H1 (cell line): ENCODE measurements at regions not wholly inside any gene's neighbourhood (a gene's known extent, or its start where the extent isn't known, plus 50 kb on each side); places are given as distances from the start of the nearest gene placed in this dataset.

Experiments
- CTCF ChIA-PET: fragments of 300-600 bp; sonication (Branson Sonifier 250); formaldehyde crosslinking; loops from one replicate; lab custom pipeline; 2021; ENCODE audit not compliant: partially characterized antibody; lab: Charles Lee
- POLR2A ChIA-PET: fragments of 300-600 bp; sonication (Branson Sonifier 250); formaldehyde crosslinking; loops from one replicate; lab custom pipeline; 2021; ENCODE audit warnings: inconsistent platforms; ENCODE audit not compliant: partially characterized antibody; lab: Charles Lee
- DNase-seq, 2 experiments: peaks; one replicate each; pipeline versions ENCODE4 v3.0.0 to v3.0.0-alpha.2; 2010 to 2022; ENCODE audit warnings: low spot score in 2 of 2, low read depth in 1 of 2, mixed read lengths in 1 of 2
- FAIRE-seq: peaks from 2 replicates; lab custom pipeline; 2011; peaks lifted over from hg19 to GRCh38; lab: Jason Lieb, UNC
- H2AFZ ChIP-seq: 2 replicates; pipeline ENCODE4 v1.8.1; 2012; ENCODE audit warnings: low read length, inconsistent platforms
- H2AK5ac ChIP-seq: 2 replicates; pipeline ENCODE4 v1.6.1; 2013; ENCODE audit warnings: low read depth, low read length
- H2BK120ac ChIP-seq: replicated peaks from 2 replicates; pipeline ENCODE3; 2013; ENCODE audit warnings: low read depth, low read length, inconsistent platforms
- H2BK12ac ChIP-seq: 2 replicates; pipeline ENCODE4 v1.6.1; 2013; ENCODE audit warnings: low read depth, low read length
- H2BK15ac ChIP-seq: 2 replicates; pipeline ENCODE4 v1.6.1; 2013; ENCODE audit warnings: low read length
- H2BK20ac ChIP-seq: 2 replicates; pipeline ENCODE4 v1.6.1; 2013; ENCODE audit warnings: low read length
- H2BK5ac ChIP-seq: 2 replicates; pipeline ENCODE4 v1.6.1; 2013; ENCODE audit warnings: low read depth, low read length
- H3K14ac ChIP-seq: 2 replicates; pipeline ENCODE4 v1.6.1; 2013; ENCODE audit warnings: inconsistent platforms; ENCODE audit not compliant: insufficient read length
- H3K18ac ChIP-seq: 2 replicates; pipeline ENCODE4 v1.6.1; 2013; ENCODE audit warnings: low read length; ENCODE audit errors: extremely low read depth
- H3K23ac ChIP-seq: 2 replicates; pipeline ENCODE4 v1.6.1; 2013; ENCODE audit warnings: inconsistent platforms; ENCODE audit not compliant: insufficient read length
- H3K23me2 ChIP-seq: 2 replicates; pipeline ENCODE4 v1.6.1; 2013; ENCODE audit warnings: low read depth, low read length
- H3K27ac ChIP-seq: 2 replicates; pipeline ENCODE4 v1.6.1; 2011; ENCODE audit warnings: low read depth, low read length, inconsistent platforms
- H3K27me3 ChIP-seq, 4 experiments: replicated peaks in 1 of 4; 1 replicate in 1 of 4; 2 replicates in 3 of 4; pipeline versions ENCODE4 v1.6.1 to v1.8.1; 2011 to 2013; ENCODE audit warnings: low read length in 3 of 4, mild to moderate bottlenecking in 3 of 4, inconsistent platforms in 2 of 4, mixed read lengths in 2 of 4, moderate library complexity in 1 of 4; ENCODE audit not compliant: control insufficient read depth in 3 of 4, insufficient read depth in 3 of 4; ENCODE audit errors: extremely low read depth in 1 of 4
- H3K36me3 ChIP-seq, 4 experiments: 2 replicates each; pipeline versions ENCODE4 v1.6.1 to v1.8.1; 2011 to 2013; ENCODE audit warnings: mild to moderate bottlenecking in 4 of 4, low read length in 3 of 4, moderate library complexity in 2 of 4, control low read depth in 1 of 4, inconsistent platforms in 1 of 4; ENCODE audit not compliant: insufficient read depth in 4 of 4, control insufficient read depth in 2 of 4
- H3K4ac ChIP-seq: replicated peaks from 2 replicates; pipeline ENCODE3; 2013; ENCODE audit warnings: low read length, low read depth, mixed read lengths, inconsistent platforms; ENCODE audit not compliant: insufficient read length
- H3K4me1 ChIP-seq, 4 experiments: replicated peaks in 1 of 4; 1 replicate in 1 of 4; 2 replicates in 3 of 4; pipeline versions ENCODE4 v1.6.1 to v1.8.1; 2011 to 2013; ENCODE audit warnings: low read length in 3 of 4, inconsistent platforms in 2 of 4, mixed read lengths in 1 of 4; ENCODE audit not compliant: insufficient read depth in 4 of 4, control insufficient read depth in 3 of 4
- H3K4me2 ChIP-seq, 2 experiments: 2 replicates each; pipeline versions ENCODE4 v1.6.1 to v1.8.1; 2011 to 2013; ENCODE audit warnings: low read depth in 2 of 2, low read length in 2 of 2, control low read depth in 1 of 2, inconsistent platforms in 1 of 2, mild to moderate bottlenecking in 1 of 2; ENCODE audit not compliant: insufficient read depth in 1 of 2
- H3K4me3 ChIP-seq, 4 experiments: fragments of 200-600, 300-600 bp in 1 of 4; sonication (generic), shearing (Covaris generic), sonication (Bioruptor Twin) in 1 of 4; 2 replicates each; pipeline versions ENCODE4 v1.5.1 to v1.8.1; 2011 to 2016; ENCODE audit warnings: low read length in 4 of 4, low read depth in 3 of 4, control low read depth in 2 of 4, inconsistent platforms in 2 of 4, mild to moderate bottlenecking in 2 of 4, mixed read lengths in 1 of 4, moderate library complexity in 1 of 4; ENCODE audit not compliant: insufficient read depth in 2 of 4; ENCODE audit errors: extremely low read depth in 1 of 4
- H3K56ac ChIP-seq: replicated peaks from 2 replicates; pipeline ENCODE3; 2013; ENCODE audit warnings: low read depth, mild to moderate bottlenecking, mixed read lengths, low read length, inconsistent platforms; ENCODE audit not compliant: insufficient read length
- H3K79me1 ChIP-seq: 2 replicates; pipeline ENCODE4 v1.6.1; 2013; ENCODE audit warnings: low read depth, low read length, control low read depth
- H3K79me2 ChIP-seq, 2 experiments: 2 replicates each; pipeline versions ENCODE4 v1.6.1 to v1.8.1; 2012 to 2013; ENCODE audit warnings: low read length in 2 of 2, mild to moderate bottlenecking in 2 of 2, inconsistent platforms in 1 of 2; ENCODE audit not compliant: insufficient read depth in 2 of 2, control insufficient read depth in 1 of 2
- H3K9ac ChIP-seq, 4 experiments: replicated peaks in 1 of 4; 1 replicate in 1 of 4; 2 replicates in 3 of 4; pipeline versions ENCODE4 v1.6.1 to v1.8.1; 2011 to 2013; ENCODE audit warnings: low read depth in 3 of 4, low read length in 3 of 4, control low read depth in 2 of 4, mild to moderate bottlenecking in 2 of 4, moderate library complexity in 2 of 4, inconsistent platforms in 1 of 4; ENCODE audit errors: extremely low read depth in 1 of 4
- H3K9me3 ChIP-seq, 2 experiments: 2 replicates each; pipeline versions ENCODE4 v1.6.1 to v1.8.1; 2012 to 2013; ENCODE audit warnings: mild to moderate bottlenecking in 2 of 2, moderate library complexity in 2 of 2, control low read depth in 1 of 2, inconsistent platforms in 1 of 2, low read depth in 1 of 2, low read length in 1 of 2, mixed read lengths in 1 of 2; ENCODE audit not compliant: insufficient read depth in 2 of 2
- H4K20me1 ChIP-seq, 2 experiments: replicated peaks in 1 of 2; 2 replicates each; pipeline versions ENCODE3 to v1.8.1; 2011 to 2013; ENCODE audit warnings: inconsistent platforms in 2 of 2, low read length in 2 of 2, mild to moderate bottlenecking in 1 of 2; ENCODE audit not compliant: insufficient read depth in 2 of 2, control insufficient read depth in 1 of 2
- H4K5ac ChIP-seq: 2 replicates; pipeline ENCODE4 v1.6.1; 2013; ENCODE audit warnings: low read length, low read depth, mixed read lengths, inconsistent platforms; ENCODE audit not compliant: insufficient read length
- H4K8ac ChIP-seq: 2 replicates; pipeline ENCODE4 v1.8.0; 2013; ENCODE audit warnings: mild to moderate bottlenecking, moderate library complexity, low read length, inconsistent platforms; ENCODE audit not compliant: insufficient read depth; ENCODE audit errors: extremely low read depth
- H4K91ac ChIP-seq: replicated peaks from 2 replicates; pipeline ENCODE3; 2013; ENCODE audit warnings: low read length, mixed read lengths, inconsistent platforms; ENCODE audit not compliant: insufficient read length
- ASH2L ChIP-seq: fragments of 200-600, 300-600 bp; sonication (generic); IDR thresholded peaks from one replicate; pipeline ENCODE4 v1.7.1; 2017; ENCODE audit warnings: low read length
- BACH1 ChIP-seq: IDR thresholded peaks from 2 replicates; pipeline ENCODE4 v1.6.1; 2012; ENCODE audit warnings: low read length, improper control_type of control experiment
- CEBPB ChIP-seq: IDR thresholded peaks from 2 replicates; pipeline ENCODE4 v1.6.1; 2012; ENCODE audit warnings: low read depth, low read length
- CHD1 ChIP-seq: IDR thresholded peaks from 2 replicates; pipeline ENCODE4 v1.6.1; 2012; ENCODE audit warnings: low read depth, low read length, improper control_type of control experiment
- EZH2 ChIP-seq: fragments of 200-600 bp; sonication (generic); IDR thresholded peaks from 2 replicates; pipeline ENCODE4 v1.7.1; 2012; ENCODE audit warnings: low read depth, mild to moderate bottlenecking, moderate library complexity, low read length, inconsistent platforms; ENCODE audit not compliant: severe bottlenecking
- FOSL1 ChIP-seq: IDR thresholded peaks from 2 replicates; pipeline ENCODE4 v1.6.1; 2011; ENCODE audit warnings: mild to moderate bottlenecking, low read depth, low read length, moderate library complexity; ENCODE audit not compliant: insufficient read depth
- KDM5A ChIP-seq: fragments of 200-600 bp; IDR thresholded peaks from 2 replicates; pipeline ENCODE4 v1.7.1; 2012; ENCODE audit warnings: mild to moderate bottlenecking, low read length, inconsistent platforms, mixed read lengths
- POLR2A ChIP-seq, 2 experiments: IDR thresholded peaks; 1 replicate in 1 of 2; 2 replicates in 1 of 2; pipeline ENCODE4 v1.6.1; 2011; ENCODE audit warnings: low read depth in 2 of 2, low read length in 2 of 2, mild to moderate bottlenecking in 2 of 2; ENCODE audit errors: control extremely low read depth in 1 of 2
- SP4 ChIP-seq: IDR thresholded peaks from 2 replicates; pipeline ENCODE4 v1.6.1; 2012; ENCODE audit warnings: low read length, inconsistent platforms
- TAF1 ChIP-seq: IDR thresholded peaks from 2 replicates; pipeline ENCODE4 v1.6.1; 2011; ENCODE audit warnings: mild to moderate bottlenecking, low read depth, low read length
- TBP ChIP-seq: IDR thresholded peaks from 2 replicates; pipeline ENCODE4 v1.6.1; 2011; ENCODE audit warnings: low read depth, low read length, improper control_type of control experiment
- TCF12 ChIP-seq: IDR thresholded peaks from 2 replicates; pipeline ENCODE4 v1.6.1; 2011; ENCODE audit warnings: low read depth, mild to moderate bottlenecking, low read length
- YY1 ChIP-seq: IDR thresholded peaks from 2 replicates; pipeline ENCODE4 v1.6.1; 2011; ENCODE audit warnings: low read depth, mild to moderate bottlenecking, low read length
- WGBS, 2 experiments: shearing (Covaris generic) in 1 of 2; methylation state at CpG; one replicate each; pipeline versions ENCODE4 v1.1.6 to v1.1.7; 2013 to 2015; ENCODE audit warnings: low lambda C conversion rate in 2 of 2, mixed read lengths in 2 of 2, inconsistent platforms in 1 of 2, low coverage in 1 of 2, missing lambda C conversion rate in 1 of 2; ENCODE audit not compliant: insufficient replicate concordance in 2 of 2, insufficient coverage in 1 of 2, insufficient read length in 1 of 2; ENCODE audit errors: extremely low coverage in 1 of 2, missing lambda C conversion rate in 1 of 2; 5-methylcytosine and 5-hydroxymethylcytosine counted together
- TF ChIP-seq, protein P1 (sequence below): IDR thresholded peaks from 2 replicates; pipeline ENCODE4 v1.6.1; 2012; ENCODE audit warnings: low read length, inconsistent platforms

DNA sequence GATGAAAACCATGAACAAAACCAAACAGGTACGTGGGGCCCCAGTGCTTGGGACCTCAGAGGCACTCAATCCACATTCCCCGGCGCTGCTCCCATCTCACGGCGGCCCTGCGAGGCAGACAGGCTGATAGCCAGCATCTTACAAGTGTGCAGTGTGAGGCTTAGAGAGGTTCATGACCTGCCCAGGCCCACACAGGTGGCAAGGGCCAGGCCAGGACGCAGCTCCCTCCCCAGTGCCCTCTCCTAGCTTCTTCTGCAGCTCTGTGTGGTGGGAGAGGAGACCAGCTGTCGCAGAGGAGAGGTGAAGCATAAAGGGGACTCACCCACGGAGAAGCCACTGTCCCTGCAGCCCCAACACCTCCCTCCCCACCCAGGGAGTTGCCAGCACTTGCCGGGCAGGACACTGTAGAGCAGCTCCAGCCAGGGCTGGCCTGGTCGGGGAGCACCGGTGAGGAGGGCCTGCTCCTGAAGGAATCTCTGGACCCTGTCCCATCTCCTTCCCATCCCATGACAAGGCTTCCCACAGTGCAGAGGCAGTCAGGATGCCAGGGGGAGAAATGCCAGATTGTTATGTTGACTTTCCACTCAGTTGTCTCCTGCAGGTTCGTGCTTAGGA lies 92.4 kb upstream of the TMEM45B start:
- no peak overlapping the region for H2BK20ac ChIP-seq
- H3K79me1 ChIP-seq, result no peaks in the 10 kb centered on the region
- H3K79me2 ChIP-seq, result no peaks in the 10 kb centered on the region
- H2BK5ac ChIP-seq, result no peak overlapping the region
- H3K9me3 ChIP-seq, result no peaks in the 10 kb centered on the region
- POLR2A ChIA-PET, result no interaction called here
- peaks cover 2% of the 10 kb centered on the region; the same call in 1 of the 2 replicates for H3K23me2 ChIP-seq
- 96% methylated on average over 12 of the region's 13 CpGs; no CpG with 5 or more reads in 1 of the 2 experiments for WGBS, 2 experiments
- no peak for FAIRE-seq
- no peak overlapping the region for H4K91ac ChIP-seq
- H2BK120ac ChIP-seq, result no peak overlapping the region
- H3K36me3 ChIP-seq, result no peaks in the 10 kb centered on the region
- H4K5ac ChIP-seq, result no peak overlapping the region
- H2BK12ac ChIP-seq, result no peak overlapping the region
- H3K14ac ChIP-seq, result no peak overlapping the region
- H3K4me3 ChIP-seq, result no peak overlapping the region
- no peak overlapping the region for H2BK15ac ChIP-seq
- CTCF ChIA-PET, result interaction anchor here (1.5 to 5.8 kb wide), 3 partner anchors 16 to 347 kb away, joined by 4 to 33 read pairs (median 5); partner anchors contain the start of gene BARX2
- H3K56ac ChIP-seq, result no peak overlapping the region
- H2AK5ac ChIP-seq, result no peak overlapping the region
- H3K4ac ChIP-seq, result no peak overlapping the region
- H3K18ac ChIP-seq, result no peak overlapping the region
- no peaks in the 10 kb centered on the region for H3K27me3 ChIP-seq
- H3K4me1 ChIP-seq, result no peaks in the 10 kb centered on the region
- no peak overlapping the region; the same call in 1 of the 2 replicates for H4K8ac ChIP-seq
- H3K9ac ChIP-seq, result no peak overlapping the region
- no peak overlapping the region for H3K23ac ChIP-seq
- DNase-seq, result no peak
- H3K4me2 ChIP-seq, result no peak overlapping the region
- no peaks in the 10 kb centered on the region for H4K20me1 ChIP-seq
- H3K27ac ChIP-seq, result no peak overlapping the region
- no peak overlapping the region for H2AFZ ChIP-seq
- TF ChIP-seq SP4 (no peak), YY1 (no peak), TBP (no peak), TCF12 (no peak), EZH2 (no peak), BACH1 (no peak), KDM5A (no peak), FOSL1 (no peak), TAF1 (no peak), CHD1 (no peak), CEBPB (no peak), ASH2L (no peak), POLR2A (IDR thresholded peaks at IDR 0.05; ENCODE audit: control extremely low read depth in 1 of 2, low read depth in 2 of 2, low read length in 2 of 2) (no peak)
- TF ChIP-seq, protein P1, sequence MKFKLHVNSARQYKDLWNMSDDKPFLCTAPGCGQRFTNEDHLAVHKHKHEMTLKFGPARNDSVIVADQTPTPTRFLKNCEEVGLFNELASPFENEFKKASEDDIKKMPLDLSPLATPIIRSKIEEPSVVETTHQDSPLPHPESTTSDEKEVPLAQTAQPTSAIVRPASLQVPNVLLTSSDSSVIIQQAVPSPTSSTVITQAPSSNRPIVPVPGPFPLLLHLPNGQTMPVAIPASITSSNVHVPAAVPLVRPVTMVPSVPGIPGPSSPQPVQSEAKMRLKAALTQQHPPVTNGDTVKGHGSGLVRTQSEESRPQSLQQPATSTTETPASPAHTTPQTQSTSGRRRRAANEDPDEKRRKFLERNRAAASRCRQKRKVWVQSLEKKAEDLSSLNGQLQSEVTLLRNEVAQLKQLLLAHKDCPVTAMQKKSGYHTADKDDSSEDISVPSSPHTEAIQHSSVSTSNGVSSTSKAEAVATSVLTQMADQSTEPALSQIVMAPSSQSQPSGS, result no peak
